Peyer's patch (tissue), 4 donors: ENCODE measurements at regions not wholly inside any gene's neighbourhood (a gene's known extent, or its start where the extent isn't known, plus 50 kb on each side); places are given as distances from the start of the nearest gene placed in this dataset.

ENCODE experiments used
- DNase-seq, 3 donors: peaks; one replicate each; pipeline ENCODE4 v3.0.0-alpha.2; 2017 to 2019
- H3K27ac ChIP-seq, 4 donors: fragments of 200-600 bp; sonication (generic); one replicate each; pipeline ENCODE4 v1.5.1; 2016 to 2019
- H3K27me3 ChIP-seq, 2 donors: fragments of 200-600 bp; sonication (generic); one replicate each; pipeline ENCODE4 v1.5.1; 2019
- H3K36me3 ChIP-seq, 3 donors: fragments of 200-600 bp; sonication (generic); one replicate each; pipeline ENCODE4 v1.5.1; 2016 to 2019
- H3K4me1 ChIP-seq, 4 donors: fragments of 200-600 bp; sonication (generic); one replicate each; pipeline ENCODE4 v1.5.1; 2016 to 2019
- H3K4me3 ChIP-seq, 4 donors: fragments of 200-600 bp; sonication (generic); 1 replicate in 3 of 4; 2 replicates in 1 of 4; pipeline ENCODE4 v1.5.1; 2016 to 2019; ENCODE audit warnings: mild to moderate bottlenecking in 1 of 4
- H3K9me3 ChIP-seq, 4 donors: fragments of 200-600 bp; sonication (generic); one replicate each; pipeline ENCODE4 v1.5.1; 2016 to 2019; ENCODE audit warnings: mild to moderate bottlenecking in 1 of 4
- CTCF ChIP-seq, 6 experiments: fragments of 450-650 bp in 4 of 6; fragments of 200-600 bp in 2 of 6; sonication (generic) in 1 of 6; IDR thresholded peaks; one replicate each; pipeline ENCODE4 v1.5.1; 2017 to 2019; ENCODE audit warnings: antibody characterized with exemption in 6 of 6, mild to moderate bottlenecking in 3 of 6, moderate library complexity in 1 of 6
- POLR2A ChIP-seq, 2 donors: fragments of 450-650 bp; IDR thresholded peaks; one replicate each; pipeline ENCODE4 v1.5.1; 2017; ENCODE audit warnings: antibody characterized with exemption in 2 of 2, mild to moderate bottlenecking in 2 of 2, moderate library complexity in 2 of 2

- H3K27ac ChIP-seq, result no peak overlapping the region
- no peaks in the 10 kb centered on the region for H3K4me1 ChIP-seq
- no peak overlapping the region for H3K4me3 ChIP-seq
- no peaks in the 10 kb centered on the region for H3K27me3 ChIP-seq
- no peak for DNase-seq
- no peak for TF ChIP-seq CTCF (IDR thresholded peaks at IDR 0.05)
- H3K9me3 ChIP-seq, result no peaks in the 10 kb centered on the region
- no peaks in the 10 kb centered on the region for H3K36me3 ChIP-seq
Measured at GRCh38 chr13:106049171-106049570, 486.3 kb downstream of the EFNB2 start.

GRCh38 chr13:106048386-106048785, 487.1 kb downstream of the EFNB2 start:
- no peaks in the 10 kb centered on the region for H3K36me3 ChIP-seq
- no peaks in the 10 kb centered on the region for H3K27me3 ChIP-seq
- no peaks in the 10 kb centered on the region for H3K9me3 ChIP-seq
- no peak for DNase-seq
- no peak overlapping the region for H3K4me3 ChIP-seq
- H3K4me1 ChIP-seq, result no peaks in the 10 kb centered on the region
- no peak overlapping the region for H3K27ac ChIP-seq
- no peak for TF ChIP-seq POLR2A (IDR thresholded peaks at IDR 0.05)
- no peak for TF ChIP-seq CTCF (IDR thresholded peaks at IDR 0.05)

GRCh38 chr13:106047859-106048258, 487.6 kb downstream of the EFNB2 start:
- H3K36me3 ChIP-seq, result no peaks in the 10 kb centered on the region
- H3K27ac ChIP-seq, result no peak overlapping the region
- no peak for TF ChIP-seq CTCF (IDR thresholded peaks at IDR 0.05)
- no peak for TF ChIP-seq POLR2A (IDR thresholded peaks at IDR 0.05)
- no peaks in the 10 kb centered on the region for H3K9me3 ChIP-seq
- H3K27me3 ChIP-seq, result no peaks in the 10 kb centered on the region
- H3K4me3 ChIP-seq, result no peak overlapping the region
- no peaks in the 10 kb centered on the region for H3K4me1 ChIP-seq
- no peak for DNase-seq

- TF ChIP-seq CTCF (IDR thresholded peaks at IDR 0.05), result no peak
- no peak overlapping the region for H3K27ac ChIP-seq
- no peak overlapping the region for H3K4me3 ChIP-seq
- H3K9me3 ChIP-seq, result no peaks in the 10 kb centered on the region
- H3K4me1 ChIP-seq, result no peaks in the 10 kb centered on the region
- no peaks in the 10 kb centered on the region for H3K36me3 ChIP-seq
- DNase-seq, result no peak
- no peaks in the 10 kb centered on the region for H3K27me3 ChIP-seq
Measured at GRCh38 chr13:106042996-106043581, 492.4 kb downstream of the EFNB2 start.

- Histone ChIP-seq H3K36me3 (no peaks in the 10 kb centered on the region), H3K4me1 (no peaks in the 10 kb centered on the region), H3K27me3 (no peaks in the 10 kb centered on the region), H3K4me3 (no peak overlapping the region), H3K9me3 (no peaks in the 10 kb centered on the region), H3K27ac (no peak overlapping the region)
- no peak for DNase-seq
- no peak for TF ChIP-seq CTCF (IDR thresholded peaks at IDR 0.05)
- no peak for TF ChIP-seq POLR2A (IDR thresholded peaks at IDR 0.05)
Measured at GRCh38 chr13:106041445-106041844, 494.0 kb downstream of the EFNB2 start.

GRCh38 chr13:106038752-106039151, 496.7 kb downstream of the EFNB2 start:
- no peak for TF ChIP-seq CTCF (IDR thresholded peaks at IDR 0.05)
- TF ChIP-seq POLR2A (IDR thresholded peaks at IDR 0.05), result no peak
- DNase-seq, result no peak
- H3K36me3 ChIP-seq, result no peaks in the 10 kb centered on the region

More at GRCh38 chr13:106038752-106039151, 496.7 kb downstream of the EFNB2 start:
- no peak overlapping the region for H3K27ac ChIP-seq
- H3K4me3 ChIP-seq, result no peak overlapping the region
- no peaks in the 10 kb centered on the region for H3K27me3 ChIP-seq
- H3K9me3 ChIP-seq, result no peaks in the 10 kb centered on the region
- H3K4me1 ChIP-seq, result no peaks in the 10 kb centered on the region
